NCI-H2029 (cell line): ENCODE measurements at regions not wholly inside any gene's neighbourhood (a gene's known extent, or its start where the extent isn't known, plus 50 kb on each side); places are given as distances from the start of the nearest gene placed in this dataset.
"Not testable (repeated sequence)": the region's sequence is repeated elsewhere in the genome, so short reads cannot be mapped to it uniquely, and the experiment has no call there.

Source experiments
- DNase-seq: peaks from one replicate; lab custom pipeline; 2025; lab: John Stamatoyannopoulos, UW

- DNase-seq: not testable (repeated sequence)
Observed at GRCh38 chr1:56118676-56119075, 460.7 kb downstream of the PLPP3 start.

DNA sequence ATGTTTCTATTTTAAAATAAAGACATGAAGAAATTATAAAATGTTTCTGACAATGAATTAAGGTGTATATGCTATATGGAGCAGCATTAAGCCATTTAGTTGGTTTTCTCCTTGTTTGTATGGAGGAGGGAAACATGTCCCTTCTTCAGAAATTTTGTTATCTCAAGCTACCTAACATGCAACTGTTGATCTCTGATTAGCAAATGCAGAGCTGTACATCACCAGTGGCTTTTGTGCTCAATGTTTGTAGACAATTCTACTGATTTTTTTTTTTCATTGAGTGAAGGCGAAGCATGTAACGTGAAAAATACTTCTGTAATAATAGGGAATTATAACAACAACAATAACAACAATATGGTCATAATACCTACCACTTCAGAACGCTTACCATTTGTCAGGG lies 463.7 kb downstream of the PLPP3 start:
- DNase-seq: no peak

DNA sequence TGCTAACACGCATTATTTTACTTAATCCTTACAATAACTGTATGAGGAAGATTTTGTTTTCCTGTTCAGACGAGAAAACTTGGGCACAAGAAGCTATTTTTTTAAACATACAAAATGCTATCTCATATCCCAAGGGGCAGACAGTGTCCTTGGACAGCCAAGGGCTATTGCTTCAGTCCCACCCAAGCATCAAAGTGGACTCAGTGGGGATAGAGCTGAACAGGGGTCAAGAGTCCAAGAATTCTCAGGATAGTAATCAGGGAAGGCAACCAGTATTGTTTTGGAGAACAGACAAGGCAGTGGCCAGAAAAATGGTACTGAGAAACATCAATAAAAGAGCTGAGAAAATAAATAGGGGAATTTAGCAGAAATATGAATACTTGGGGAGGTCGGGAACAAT lies 465.7 kb downstream of the PLPP3 start:
- DNase-seq: no peak

GRCh38 chr1:56107275-56107638 lies 472.1 kb downstream of the PLPP3 start:
- no peak for DNase-seq

- DNase-seq: no peak
Observed at GRCh38 chr1:56106531-56107274, 472.7 kb downstream of the PLPP3 start.

- DNase-seq: no peak
Observed at GRCh38 chr1:56105397-56105796, 474.0 kb downstream of the PLPP3 start.

- DNase-seq: no peak
Observed at GRCh38 chr1:56099766-56100265, 479.5 kb downstream of the PLPP3 start.

GRCh38 chr1:56098946-56099345 lies 480.4 kb downstream of the PLPP3 start:
- no peak for DNase-seq

GRCh38 chr1:56097713-56098112 lies 481.6 kb downstream of the PLPP3 start:
- DNase-seq: no peak

GRCh38 chr1:56095696-56096665 lies 483.4 kb downstream of the PLPP3 start:
- DNase-seq: no peak

GRCh38 chr1:56094168-56094567 lies 485.2 kb downstream of the PLPP3 start:
- no peak for DNase-seq

DNA sequence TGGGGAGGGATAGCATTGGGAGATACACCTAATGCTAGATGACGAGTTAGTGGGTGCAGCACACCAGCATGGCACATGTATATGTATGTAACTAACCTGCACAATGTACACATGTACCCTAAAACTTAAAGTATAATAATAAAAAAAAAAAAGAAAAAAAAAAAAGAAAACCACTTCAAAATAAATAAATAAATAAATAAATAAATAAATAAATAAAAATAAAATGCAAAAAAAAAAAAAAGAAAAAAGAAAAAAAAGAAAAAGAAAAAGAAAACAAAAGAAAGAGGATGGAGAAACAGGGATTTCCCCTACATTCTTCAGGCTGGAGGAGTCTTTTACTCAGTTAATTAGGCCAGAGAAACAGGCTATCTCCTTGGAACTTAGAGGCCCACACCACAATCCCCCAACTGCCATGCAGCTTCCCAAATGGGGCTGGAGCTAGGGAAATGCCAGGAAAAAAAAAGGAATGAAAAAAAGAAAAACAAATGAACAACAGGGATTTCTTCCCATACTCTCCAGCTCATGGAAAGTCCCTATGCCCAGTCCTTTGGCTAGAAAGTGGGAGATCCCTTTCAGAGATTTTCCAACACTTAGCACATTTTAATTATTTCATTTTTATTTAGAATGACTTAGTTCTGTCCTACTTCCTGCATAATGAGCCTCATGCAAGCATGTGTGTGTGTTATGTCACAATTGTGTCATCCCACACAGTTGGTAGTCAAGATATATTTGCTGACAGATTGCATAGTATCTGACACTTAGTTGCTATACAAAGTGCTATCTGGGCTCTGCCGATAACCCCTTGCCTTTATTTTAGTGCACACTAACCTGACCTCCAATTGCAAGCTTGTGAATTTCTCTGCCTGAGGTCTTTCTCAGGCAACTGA lies 486.4 kb downstream of the PLPP3 start:
- no peak for DNase-seq

DNA sequence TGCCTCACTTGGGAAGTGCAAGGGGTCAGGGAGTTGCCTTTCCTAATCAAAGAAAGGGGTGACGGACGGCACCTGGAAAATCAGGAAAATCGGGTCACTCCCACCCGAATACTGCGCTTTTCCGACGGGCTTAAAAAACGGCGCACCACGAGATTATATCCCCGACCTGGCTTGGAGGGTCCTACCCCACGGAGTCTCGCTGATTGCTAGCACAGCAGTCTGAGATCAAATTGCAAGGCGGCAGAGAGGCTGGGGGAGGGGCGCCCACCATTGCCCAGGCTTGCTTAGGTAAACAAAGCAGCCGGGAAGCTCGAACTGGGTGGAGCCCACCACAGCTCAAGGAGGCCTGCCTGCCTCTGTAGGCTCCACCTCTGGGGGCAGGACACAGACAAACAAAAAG lies 489.5 kb downstream of the PLPP3 start:
- not testable (repeated sequence) for DNase-seq

GRCh38 chr1:56084246-56084645 lies 495.1 kb downstream of the PLPP3 start:
- DNase-seq: no peak

- DNase-seq: no peak
Observed at GRCh38 chr1:56081736-56082135, 497.6 kb downstream of the PLPP3 start.

- DNase-seq: no peak
Observed at GRCh38 chr1:56081173-56081572, 498.2 kb downstream of the PLPP3 start.

- DNase-seq: no peak
Observed at GRCh38 chr1:56080123-56080522, 499.2 kb downstream of the PLPP3 start.

- no peak for DNase-seq
Observed at GRCh38 chr1:56079391-56079790, 500.0 kb downstream of the PLPP3 start.

- DNase-seq: no peak
Observed at GRCh38 chr1:56077206-56077605, 502.2 kb downstream of the PLPP3 start.

DNA sequence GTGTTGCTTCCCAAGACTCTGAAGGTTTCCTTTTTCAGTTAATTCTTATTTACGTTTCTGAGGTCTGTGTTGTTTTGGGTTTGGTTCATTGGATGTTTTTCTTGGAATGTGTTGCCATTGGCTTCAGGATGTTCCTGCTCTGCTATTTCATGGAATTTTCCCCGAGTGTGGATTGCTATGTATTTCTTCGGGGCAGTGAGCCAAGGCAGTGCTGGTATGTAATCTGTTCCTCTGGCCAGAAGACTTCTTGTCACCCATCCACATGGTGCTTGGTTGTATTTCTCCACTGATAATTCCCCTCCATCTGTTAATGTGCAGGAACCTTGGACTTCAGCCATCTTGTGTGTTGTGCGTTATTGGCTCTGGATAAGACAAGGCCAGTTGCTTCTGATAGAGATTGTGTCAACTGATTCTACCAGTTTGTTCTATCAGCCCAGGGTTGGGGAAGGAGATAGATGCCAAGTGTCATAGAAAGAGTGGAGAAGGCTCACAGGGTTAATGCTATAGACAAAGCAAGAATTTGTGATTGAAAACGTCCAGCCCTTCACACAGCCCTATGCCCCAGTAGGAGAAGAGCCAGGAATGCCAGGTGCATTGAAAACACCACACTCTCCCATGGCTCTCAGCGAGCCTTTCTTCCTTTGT lies 505.2 kb downstream of the PLPP3 start:
- DNase-seq: peak; percentile 91

- no peak for DNase-seq
Observed at GRCh38 chr1:56073614-56074006, 505.8 kb downstream of the PLPP3 start.
